Astrocyte (in vitro differentiated cells and primary cell): ENCODE measurements at regions not wholly inside any gene's neighbourhood (a gene's known extent, or its start where the extent isn't known, plus 50 kb on each side); places are given as distances from the start of the nearest gene placed in this dataset.

Source experiments
- DNase-seq: peaks from one replicate; pipeline ENCODE4 v3.0.0-alpha.2; 2010; ENCODE audit warnings: low read depth
- FAIRE-seq: peaks from 2 replicates; lab custom pipeline; 2011; peaks lifted over from hg19 to GRCh38; lab: Jason Lieb, UNC
- H2AFZ ChIP-seq: 2 replicates; pipeline ENCODE4 v1.6.0; 2012; ENCODE audit warnings: low read depth, low read length, inconsistent platforms
- H3K27ac ChIP-seq: 2 replicates; pipeline ENCODE4 v1.5.1; 2011; ENCODE audit warnings: low read depth, low read length, inconsistent platforms
- H3K27me3 ChIP-seq: 2 replicates; pipeline ENCODE4 v1.6.0; 2011; ENCODE audit warnings: low read length, inconsistent platforms; ENCODE audit not compliant: insufficient read depth
- H3K36me3 ChIP-seq: 2 replicates; pipeline ENCODE4 v1.5.1; 2011; ENCODE audit warnings: low read length, inconsistent platforms; ENCODE audit not compliant: insufficient read depth
- H3K4me1 ChIP-seq: 2 replicates; pipeline ENCODE4 v1.5.1; 2011; ENCODE audit warnings: low read length, inconsistent platforms; ENCODE audit not compliant: insufficient read depth
- H3K4me2 ChIP-seq: 2 replicates; pipeline ENCODE4 v1.6.0; 2012; ENCODE audit warnings: low read length, inconsistent platforms
- H3K4me3 ChIP-seq: 2 replicates; pipeline ENCODE4 v1.5.1; 2011; ENCODE audit warnings: low read depth, mild to moderate bottlenecking, low read length, inconsistent platforms; ENCODE audit not compliant: insufficient read depth
- H3K79me2 ChIP-seq: 2 replicates; pipeline ENCODE4 v1.6.0; 2012; ENCODE audit warnings: mild to moderate bottlenecking, low read length, inconsistent platforms; ENCODE audit not compliant: insufficient read depth
- H3K9ac ChIP-seq: 2 replicates; pipeline ENCODE4 v1.6.0; 2012; ENCODE audit warnings: mild to moderate bottlenecking, low read length, inconsistent platforms
- H3K9me3 ChIP-seq: 2 replicates; pipeline ENCODE4 v1.5.1; 2012; ENCODE audit warnings: low read depth, mild to moderate bottlenecking, low read length, inconsistent platforms; ENCODE audit not compliant: insufficient read depth
- H4K20me1 ChIP-seq: 2 replicates; pipeline ENCODE4 v1.6.0; 2012; ENCODE audit warnings: low read length, inconsistent platforms; ENCODE audit not compliant: insufficient read depth
- H3K27ac Mint-ChIP-seq: one replicate; pipeline ENCODE4 v1.8.0; 2021; ENCODE audit warnings: mild to moderate bottlenecking, mixed read lengths; ENCODE audit not compliant: unreplicated experiment
- H3K27me3 Mint-ChIP-seq: one replicate; pipeline ENCODE4 v1.8.0; 2021; ENCODE audit warnings: low read depth, mixed read lengths; ENCODE audit not compliant: unreplicated experiment
- H3K36me3 Mint-ChIP-seq: one replicate; pipeline ENCODE4 v1.8.0; 2021; ENCODE audit warnings: low read depth, mixed read lengths; ENCODE audit not compliant: unreplicated experiment
- H3K4me1 Mint-ChIP-seq: one replicate; pipeline ENCODE4 v1.8.0; 2021; ENCODE audit warnings: low read depth, mixed read lengths; ENCODE audit not compliant: unreplicated experiment
- H3K4me3 Mint-ChIP-seq: one replicate; pipeline ENCODE4 v1.8.0; 2021; ENCODE audit warnings: mild to moderate bottlenecking, moderate library complexity, mixed read lengths; ENCODE audit not compliant: unreplicated experiment
- H3K9me3 Mint-ChIP-seq: one replicate; pipeline ENCODE4 v1.8.0; 2021; ENCODE audit warnings: mild to moderate bottlenecking, mixed read lengths; ENCODE audit not compliant: unreplicated experiment
- CTCF ChIP-seq: IDR thresholded peaks from 2 replicates; pipeline ENCODE4 v1.5.1; 2011; ENCODE audit warnings: low read depth, mild to moderate bottlenecking, inconsistent platforms, low read length, moderate library complexity; ENCODE audit not compliant: insufficient read depth
- EZH2 ChIP-seq: IDR thresholded peaks from 2 replicates; pipeline ENCODE4 v1.6.1; 2012; ENCODE audit warnings: mild to moderate bottlenecking, low read length, inconsistent platforms; ENCODE audit not compliant: insufficient read depth

GRCh38 chr2:78009289-78009688, 487.1 kb upstream of the LRRTM4 start:
- DNase-seq (no peak), FAIRE-seq (no peak)
- H3K4me1 ChIP-seq = no peaks in the 10 kb centered on the region
- H3K79me2 ChIP-seq = no peaks in the 10 kb centered on the region
- Mint-ChIP-seq H3K4me3 (no peak overlapping the region), H3K4me1 (no peaks in the 10 kb centered on the region), H3K36me3 (no peaks in the 10 kb centered on the region), H3K27me3 (no peaks in the 10 kb centered on the region), H3K9me3 (peaks cover 3% of the 10 kb centered on the region), H3K27ac (no peak overlapping the region)
- H3K9me3 ChIP-seq = no peaks in the 10 kb centered on the region
- H3K27me3 ChIP-seq = no peaks in the 10 kb centered on the region
- H2AFZ ChIP-seq = no peak overlapping the region
- H4K20me1 ChIP-seq = no peaks in the 10 kb centered on the region
- TF ChIP-seq EZH2 (no peak), CTCF (no peak)
- H3K4me2 ChIP-seq = no peak overlapping the region
- H3K36me3 ChIP-seq = no peaks in the 10 kb centered on the region
- no peak overlapping the region for H3K27ac ChIP-seq
- H3K9ac ChIP-seq = no peak overlapping the region
- no peak overlapping the region for H3K4me3 ChIP-seq

- Histone ChIP-seq H3K9ac (no peak overlapping the region), H3K27me3 (no peaks in the 10 kb centered on the region), H3K9me3 (no peaks in the 10 kb centered on the region), H2AFZ (no peak overlapping the region), H4K20me1 (no peaks in the 10 kb centered on the region), H3K4me2 (no peak overlapping the region), H3K79me2 (no peaks in the 10 kb centered on the region), H3K36me3 (no peaks in the 10 kb centered on the region), H3K27ac (no peak overlapping the region), H3K4me1 (no peaks in the 10 kb centered on the region), H3K4me3 (no peak overlapping the region)
- H3K27ac Mint-ChIP-seq = no peak overlapping the region
- DNase-seq (no peak), FAIRE-seq (no peak)
- H3K27me3 Mint-ChIP-seq = no peaks in the 10 kb centered on the region
- TF ChIP-seq EZH2 (no peak), CTCF (no peak)
- H3K4me3 Mint-ChIP-seq = no peak overlapping the region
- no peaks in the 10 kb centered on the region for H3K9me3 Mint-ChIP-seq
- H3K36me3 Mint-ChIP-seq = no peaks in the 10 kb centered on the region
- no peaks in the 10 kb centered on the region for H3K4me1 Mint-ChIP-seq
These were observed 489.1 kb upstream of the LRRTM4 start for GRCh38 chr2:78011251-78011650.

- H3K27me3 ChIP-seq = no peaks in the 10 kb centered on the region
- no peak overlapping the region for H3K4me2 ChIP-seq
- Mint-ChIP-seq H3K27ac (no peak overlapping the region), H3K4me3 (no peak overlapping the region), H3K4me1 (no peaks in the 10 kb centered on the region), H3K36me3 (no peaks in the 10 kb centered on the region), H3K27me3 (no peaks in the 10 kb centered on the region), H3K9me3 (no peaks in the 10 kb centered on the region)
- H3K4me3 ChIP-seq = no peak overlapping the region
- H3K27ac ChIP-seq = no peak overlapping the region
- no peaks in the 10 kb centered on the region for H3K9me3 ChIP-seq
- H3K9ac ChIP-seq = no peak overlapping the region
- TF ChIP-seq CTCF (no peak), EZH2 (no peak)
- H3K79me2 ChIP-seq = no peaks in the 10 kb centered on the region
- DNase-seq (no peak), FAIRE-seq (no peak)
- no peaks in the 10 kb centered on the region for H3K36me3 ChIP-seq
- no peaks in the 10 kb centered on the region for H3K4me1 ChIP-seq
- H2AFZ ChIP-seq = no peak overlapping the region
- no peaks in the 10 kb centered on the region for H4K20me1 ChIP-seq
These were observed 498.3 kb upstream of the LRRTM4 start for GRCh38 chr2:78020491-78020890.
